TTC549 (cell line): ENCODE measurements at regions not wholly inside any gene's neighbourhood (a gene's known extent, or its start where the extent isn't known, plus 50 kb on each side); places are given as distances from the start of the nearest gene placed in this dataset.
"Not testable (repeated sequence)": the region's sequence is repeated elsewhere in the genome, so short reads cannot be mapped to it uniquely, and the experiment has no call there.

Experiments used
- FAIRE-seq: peaks from 2 replicates; lab custom pipeline; 2012; peaks lifted over from hg19 to GRCh38; lab: Jason Lieb, UNC

DNA sequence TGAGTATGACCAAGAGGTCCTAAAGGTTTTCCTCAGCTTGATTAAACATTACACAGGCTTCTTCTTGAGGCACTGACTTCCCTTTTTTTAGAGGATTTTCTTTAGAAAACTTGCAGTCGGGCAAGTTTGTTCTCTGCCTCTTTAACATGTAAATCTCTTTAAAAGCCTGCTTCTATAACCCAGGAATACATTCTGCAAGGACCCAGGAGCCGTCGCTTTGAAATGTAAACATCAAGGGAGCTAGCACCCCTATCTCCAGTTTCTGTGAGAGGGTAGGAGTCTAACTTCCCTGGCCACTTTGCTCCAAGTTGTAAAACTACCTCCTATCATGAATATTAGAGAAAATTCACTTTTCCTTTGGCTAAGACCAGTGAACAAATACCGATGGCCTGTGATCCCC is 201.5 kb upstream of the CPHXL start:
- no peak for FAIRE-seq

- no peak for FAIRE-seq
Observed at GRCh38 chr16:75928295-75928694, 202.0 kb upstream of the CPHXL start.

DNA sequence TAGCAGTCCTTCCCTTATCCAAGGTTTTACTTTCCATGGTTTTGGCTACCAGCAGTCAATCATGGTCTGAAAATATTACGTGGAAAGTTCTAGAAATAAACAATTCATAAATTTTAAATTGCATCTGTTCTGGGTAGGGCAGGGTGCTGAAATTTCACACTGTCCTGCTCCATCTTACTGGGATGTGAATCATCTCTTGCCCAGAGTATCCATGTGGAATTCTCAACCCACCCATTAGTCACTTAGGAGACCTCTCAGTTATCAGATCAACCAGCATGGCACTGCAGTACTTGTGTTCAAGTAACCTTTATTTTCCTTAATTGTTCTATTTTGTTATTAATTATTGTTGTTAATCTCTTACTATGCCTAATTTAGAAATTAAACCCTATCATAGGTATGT is 202.8 kb upstream of the CPHXL start:
- FAIRE-seq: no peak

DNA sequence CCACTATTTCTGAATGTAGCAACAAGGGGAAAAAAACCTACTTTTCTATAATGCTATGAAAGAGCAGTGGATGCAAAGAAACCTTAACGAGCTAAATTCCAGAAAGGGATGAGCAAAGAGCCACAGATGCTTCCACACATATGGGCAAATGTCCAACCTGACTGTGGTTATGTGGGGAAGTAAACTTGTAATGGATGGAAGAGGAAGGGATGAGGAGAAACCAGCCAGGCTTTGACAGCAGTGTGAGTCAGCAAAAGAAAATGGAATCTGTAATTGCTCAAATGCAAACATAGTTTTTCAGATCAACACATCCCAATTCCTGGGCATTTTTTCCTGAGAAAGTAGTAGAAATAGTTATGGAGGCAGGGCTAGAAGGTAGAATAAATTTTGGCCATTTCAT is 204.8 kb upstream of the CPHXL start:
- no peak for FAIRE-seq

DNA sequence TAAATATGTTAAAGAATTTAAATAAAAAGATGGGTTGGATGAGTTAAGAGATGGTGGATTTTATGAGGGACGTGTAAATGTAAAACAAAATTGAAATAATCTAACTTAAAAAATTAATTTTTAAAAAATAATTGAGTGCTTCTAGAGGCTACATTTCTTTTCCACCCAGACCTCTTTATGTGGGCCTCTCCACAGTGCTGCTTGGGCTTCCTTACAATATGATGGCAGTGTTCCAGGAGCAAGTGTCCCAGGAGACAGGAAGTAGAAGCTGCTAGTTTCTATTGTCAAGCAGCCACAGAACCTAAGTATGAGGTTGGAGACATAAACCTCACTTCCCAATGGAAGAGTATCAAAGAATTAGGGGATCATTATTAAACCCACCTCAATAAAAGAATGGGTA is 205.7 kb upstream of the CPHXL start:
- no peak for FAIRE-seq

- no peak for FAIRE-seq
Observed at GRCh38 chr16:75938818-75939217, 212.5 kb upstream of the CPHXL start.

GRCh38 chr16:75942351-75942750 is 216.1 kb upstream of the CPHXL start:
- no peak for FAIRE-seq

DNA sequence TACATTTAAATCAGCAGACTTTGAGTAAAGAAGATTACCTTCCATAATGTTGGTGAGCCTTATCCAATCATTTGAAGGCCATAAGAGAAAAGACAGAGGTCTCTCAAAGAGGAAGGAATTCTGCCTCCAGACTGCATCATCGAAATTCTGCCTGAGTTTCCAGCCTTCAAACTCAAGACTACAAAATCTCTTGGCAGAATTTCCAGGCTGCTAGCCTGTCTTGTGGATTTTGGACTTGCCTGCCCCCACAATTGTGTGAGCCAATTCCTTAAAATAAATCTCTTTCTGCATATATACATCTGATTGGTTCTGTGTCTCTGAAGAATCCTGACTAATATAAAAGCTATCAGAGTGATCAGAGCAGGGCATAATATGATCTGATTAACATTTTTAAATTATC is 216.6 kb upstream of the CPHXL start:
- FAIRE-seq: no peak

DNA sequence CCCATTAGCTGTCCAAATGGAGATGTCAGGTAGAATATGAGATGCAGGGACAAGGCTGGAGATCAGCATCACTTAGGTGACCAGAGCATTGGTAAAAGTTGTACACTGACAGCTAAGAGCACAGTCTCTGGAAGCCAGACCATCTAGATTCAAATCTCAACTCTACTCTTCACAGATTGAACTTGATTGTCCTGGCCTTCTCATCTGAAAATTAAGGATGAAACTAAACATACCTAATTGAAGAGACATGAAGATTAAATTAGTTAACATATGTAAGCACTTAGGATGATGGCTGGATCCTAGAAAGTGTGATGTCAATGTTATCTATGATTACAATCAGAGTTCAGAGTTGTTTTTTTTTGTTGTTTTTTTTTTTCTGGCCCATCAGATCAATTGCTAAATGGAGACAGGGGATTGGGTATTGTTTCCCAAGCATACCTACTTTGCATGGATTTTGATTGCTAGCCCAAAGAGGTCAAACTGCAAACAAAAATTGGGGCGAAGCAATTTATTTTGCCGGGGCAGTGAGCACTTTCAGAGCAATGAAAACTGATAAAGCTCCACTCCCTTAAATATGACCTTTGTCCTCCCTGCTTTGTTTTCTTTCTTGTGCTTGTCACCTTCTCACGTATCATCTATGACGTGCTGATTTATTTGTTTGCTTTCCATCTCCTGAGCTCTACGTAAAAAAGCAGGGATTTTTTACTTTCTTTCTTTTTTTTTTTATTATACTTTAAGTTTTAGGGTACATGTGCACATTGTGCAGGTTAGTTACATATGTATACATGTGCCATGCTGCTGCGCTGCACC is 217.6 kb upstream of the CPHXL start:
- FAIRE-seq: no peak

- no peak for FAIRE-seq
Observed at GRCh38 chr16:75945916-75946457, 219.7 kb upstream of the CPHXL start.

GRCh38 chr16:75947626-75948239 is 221.4 kb upstream of the CPHXL start:
- FAIRE-seq: no peak

DNA sequence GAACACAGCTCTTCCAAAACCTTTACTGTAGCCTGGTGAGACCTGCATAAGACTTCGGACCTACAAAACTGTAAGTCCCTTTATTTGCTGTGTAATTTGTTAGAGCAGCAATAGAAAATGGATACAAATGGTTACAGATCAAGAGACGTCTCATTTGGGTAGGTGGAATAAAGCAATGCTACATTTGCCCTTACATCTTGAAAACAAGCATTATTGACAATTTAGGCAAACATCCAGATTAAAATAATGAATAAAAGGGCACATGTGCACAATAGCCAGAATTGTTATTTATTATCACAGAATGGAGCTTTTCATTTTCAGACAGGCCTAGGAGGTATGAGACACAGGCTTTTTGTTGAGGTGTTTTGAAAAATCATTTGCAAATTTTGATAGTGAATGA is 222.2 kb upstream of the CPHXL start:
- FAIRE-seq: no peak

GRCh38 chr16:75948886-75949285 is 222.6 kb upstream of the CPHXL start:
- no peak for FAIRE-seq

GRCh38 chr16:75952124-75952523 is 225.8 kb upstream of the CPHXL start:
- no peak for FAIRE-seq

- no peak for FAIRE-seq
Observed at GRCh38 chr16:75957870-75958269, 231.6 kb upstream of the CPHXL start.

DNA sequence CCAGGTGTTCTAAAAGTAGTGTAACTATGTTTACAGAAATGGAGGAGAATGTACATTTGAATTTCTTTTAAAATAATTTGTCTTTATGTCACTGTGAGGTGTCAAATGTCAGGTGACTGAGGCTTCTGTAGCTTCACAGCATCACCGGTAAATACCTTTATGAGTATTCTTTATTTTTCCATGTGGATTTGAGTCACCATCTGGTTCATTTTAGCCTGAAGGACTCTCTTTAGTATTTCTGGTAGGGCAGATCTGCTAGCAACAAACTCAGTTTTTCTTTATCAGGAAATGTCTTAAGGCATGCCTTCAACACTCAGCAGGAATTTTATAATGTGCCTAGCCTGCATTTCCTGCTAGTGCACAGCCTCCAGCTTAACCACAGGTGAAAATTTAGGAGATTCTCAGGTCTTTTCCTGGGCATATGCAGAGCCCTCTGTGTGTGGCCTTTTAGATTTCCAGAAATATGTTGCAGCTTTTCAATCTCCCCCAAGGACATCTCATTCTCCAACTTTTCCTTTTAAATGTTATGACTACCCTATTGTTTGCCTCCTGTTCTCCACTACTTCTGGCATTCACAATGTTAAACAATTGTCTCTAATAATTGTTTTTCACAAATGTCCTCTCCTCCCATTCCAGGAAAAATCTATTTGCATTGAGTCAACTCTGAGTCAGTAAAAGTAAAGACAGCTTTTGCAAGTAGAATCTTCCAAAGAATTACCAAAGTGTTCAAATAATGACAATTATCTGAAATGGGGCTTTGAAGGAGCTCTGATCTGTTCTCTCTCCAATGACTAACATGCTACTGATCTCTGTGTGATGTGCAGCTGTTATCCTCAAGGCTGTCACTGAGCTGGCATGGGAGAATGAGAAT is 239.4 kb upstream of the CPHXL start:
- FAIRE-seq: no peak

GRCh38 chr16:75969120-75969519 is 242.8 kb upstream of the CPHXL start:
- not testable (repeated sequence) for FAIRE-seq

DNA sequence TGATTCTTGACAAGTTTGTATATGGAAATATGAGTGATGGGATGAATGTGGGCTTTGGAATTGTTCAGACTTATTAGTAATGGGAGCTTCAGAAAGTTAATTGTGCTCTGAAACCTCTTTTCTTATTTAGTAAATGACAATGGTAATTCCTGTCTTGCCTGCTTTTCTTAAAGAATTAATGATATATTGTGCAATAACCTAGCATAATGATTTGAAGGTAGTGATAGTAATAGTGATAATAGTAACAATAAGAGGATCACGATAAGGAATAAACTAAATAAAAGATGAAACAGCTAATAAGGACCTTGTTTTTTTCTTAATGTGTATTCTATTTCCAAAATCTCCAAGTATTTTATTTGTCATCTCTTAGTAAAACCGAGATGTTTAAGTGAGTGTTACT is 245.0 kb upstream of the CPHXL start:
- no peak for FAIRE-seq

DNA sequence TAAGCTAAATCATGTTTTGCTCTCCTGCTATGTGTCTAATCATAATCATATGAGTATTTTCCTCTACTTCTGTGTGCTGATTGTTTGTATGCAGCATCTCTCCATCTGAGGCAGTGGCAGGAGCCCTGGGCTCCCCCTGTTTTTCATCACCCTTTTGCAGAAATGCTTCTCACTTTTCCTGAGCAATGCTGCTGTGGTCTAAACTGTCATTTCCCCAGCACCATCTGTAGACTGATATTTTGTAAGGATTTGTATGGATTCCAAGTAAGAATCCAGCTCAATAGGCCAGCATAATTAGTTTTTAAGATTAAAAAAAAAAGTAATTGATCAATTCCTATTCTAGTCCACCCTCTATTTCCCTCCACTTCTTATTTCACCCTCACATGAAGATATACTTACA is 257.0 kb upstream of the CPHXL start:
- FAIRE-seq: no peak

DNA sequence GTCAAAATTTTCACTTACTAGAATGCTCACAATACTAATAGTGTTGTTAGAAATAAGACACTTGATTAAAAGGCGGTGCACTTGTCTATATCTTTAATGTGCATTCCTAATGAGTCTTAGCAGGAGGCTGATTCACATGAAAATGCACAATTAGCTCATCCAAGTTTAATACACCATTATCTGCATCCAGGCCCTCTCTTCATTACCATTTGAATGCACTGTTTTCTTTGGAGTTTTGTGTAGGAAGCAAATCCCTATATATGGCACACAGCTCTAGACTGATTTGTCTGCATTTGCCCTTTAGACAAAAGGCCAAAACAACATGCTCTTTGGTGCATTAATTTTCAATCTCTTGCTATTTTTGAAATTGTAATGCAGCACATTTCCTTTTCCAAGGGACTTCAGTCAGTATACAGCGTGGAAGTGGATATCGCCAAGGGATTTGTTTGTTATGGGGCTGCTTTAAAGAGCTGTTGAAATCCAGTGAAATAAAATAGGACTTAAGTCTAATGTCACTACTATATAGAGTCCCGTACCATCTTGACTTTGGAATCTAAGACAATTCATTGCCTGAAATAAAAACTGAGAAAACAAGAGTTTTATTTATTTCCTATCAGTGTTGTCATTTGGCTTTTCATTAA is 257.6 kb upstream of the CPHXL start:
- FAIRE-seq: no peak

DNA sequence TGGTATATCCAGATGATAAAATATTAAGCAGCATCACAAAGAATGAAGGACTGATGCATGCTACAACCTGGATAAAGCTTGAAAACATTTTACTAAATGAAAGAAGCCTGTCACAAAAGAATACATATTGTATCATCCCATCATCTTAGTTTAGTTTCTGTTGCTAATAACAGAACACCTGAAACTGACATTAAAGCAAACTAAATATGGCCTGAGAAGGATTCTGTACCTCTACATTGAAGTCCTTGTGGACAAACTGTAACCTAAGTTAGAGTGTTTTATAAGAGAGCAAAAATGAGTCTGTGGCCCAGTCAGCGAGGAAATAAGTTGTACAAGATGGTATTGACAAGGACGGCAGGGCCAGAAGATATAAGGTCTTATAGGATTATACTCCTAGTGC is 261.0 kb upstream of the CPHXL start:
- no peak for FAIRE-seq

GRCh38 chr16:75996491-75996890 is 270.2 kb upstream of the CPHXL start:
- FAIRE-seq: no peak
